NCI-H1105 (cell line): ENCODE measurements at regions not wholly inside any gene's neighbourhood (a gene's known extent, or its start where the extent isn't known, plus 50 kb on each side); places are given as distances from the start of the nearest gene placed in this dataset.
A peak's percentile ranks its signal among the peaks of the same experiment; 100 is the strongest.
"Not testable (repeated sequence)": the region's sequence is repeated elsewhere in the genome, so short reads cannot be mapped to it uniquely, and the experiment has no call there.

ENCODE experiments used
- DNase-seq: peaks from one replicate; lab custom pipeline; 2025; lab: John Stamatoyannopoulos, UW

DNA sequence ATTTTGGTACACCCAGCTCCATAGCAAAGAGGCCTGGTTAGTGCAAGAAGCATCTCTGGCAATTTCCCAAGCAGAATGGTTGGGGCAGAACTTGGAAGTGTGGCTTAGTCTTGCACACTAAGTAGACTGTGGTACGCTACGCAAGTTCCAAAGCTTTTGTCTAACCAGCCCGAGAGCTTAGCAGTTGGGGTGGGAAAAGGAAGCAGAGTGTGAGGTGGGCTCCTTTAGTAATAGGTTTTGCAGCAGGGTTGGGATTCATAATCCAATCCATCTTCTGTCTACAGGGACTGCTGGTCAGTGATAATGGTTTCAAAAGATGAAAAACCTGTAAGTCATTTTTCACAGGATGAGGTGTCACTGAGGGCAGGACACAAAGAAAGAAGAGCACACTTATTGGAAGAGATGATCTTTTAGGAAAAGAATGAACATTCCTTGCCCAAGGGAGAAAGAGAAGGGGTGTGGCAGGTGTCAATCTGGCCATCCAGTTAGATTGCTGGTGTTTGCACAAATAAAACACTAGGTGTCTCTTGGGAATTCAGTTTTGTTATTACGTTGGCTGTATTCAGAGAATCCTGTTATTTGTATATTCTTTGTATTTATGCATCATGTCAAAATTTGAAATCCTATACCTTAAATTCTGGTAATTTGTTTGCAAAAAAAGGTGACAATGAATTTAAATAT, 244.3 kb downstream of the GPAT3 start:
- DNase-seq, result no peak

- no peak for DNase-seq
Observed at GRCh38 chr4:83779103-83780052, 243.5 kb downstream of the GPAT3 start.

DNA sequence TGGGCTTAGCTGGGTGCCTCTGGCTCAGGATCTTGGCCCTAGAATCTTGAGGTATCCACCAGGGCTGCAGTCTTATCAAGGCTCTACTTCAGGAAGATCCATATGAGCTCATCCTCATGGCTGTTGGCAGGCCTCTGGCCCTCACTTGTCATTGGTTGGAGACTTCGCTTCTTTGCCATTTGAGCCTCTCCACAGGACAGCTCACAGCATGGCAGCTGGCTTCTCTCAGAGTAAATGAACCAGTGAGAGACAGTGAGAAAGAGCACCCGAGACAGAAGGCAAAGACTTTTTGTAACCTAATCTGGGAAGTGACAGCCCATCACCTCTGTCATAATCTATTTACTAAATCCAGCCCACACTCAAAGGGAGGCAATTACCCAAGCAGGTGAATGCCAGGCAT, 236.8 kb downstream of the GPAT3 start:
- DNase-seq, result no peak

GRCh38 chr4:83771113-83771705, 235.3 kb downstream of the GPAT3 start:
- DNase-seq, result peak; percentile 0

DNA sequence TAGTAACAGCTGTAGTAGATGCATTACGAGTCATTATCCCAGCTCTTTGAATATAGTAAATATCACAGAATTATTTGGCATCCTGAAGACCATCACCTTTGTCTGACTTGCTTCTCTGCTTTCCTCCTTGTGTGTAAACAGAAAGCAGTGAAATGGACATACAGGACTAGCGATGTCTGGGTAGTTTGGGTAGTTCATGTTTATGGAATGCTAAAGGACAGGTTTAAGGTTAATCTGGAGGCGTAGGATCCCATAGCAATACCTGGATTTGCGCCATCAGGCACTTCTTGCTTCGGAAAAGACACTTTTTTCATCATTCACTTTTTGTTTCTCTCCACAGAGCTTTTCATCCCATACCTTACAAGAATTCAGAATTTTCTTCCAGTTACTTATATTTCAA, 232.2 kb downstream of the GPAT3 start:
- no peak for DNase-seq

- DNase-seq, result no peak
Observed at GRCh38 chr4:83767067-83767466, 231.2 kb downstream of the GPAT3 start.

DNA sequence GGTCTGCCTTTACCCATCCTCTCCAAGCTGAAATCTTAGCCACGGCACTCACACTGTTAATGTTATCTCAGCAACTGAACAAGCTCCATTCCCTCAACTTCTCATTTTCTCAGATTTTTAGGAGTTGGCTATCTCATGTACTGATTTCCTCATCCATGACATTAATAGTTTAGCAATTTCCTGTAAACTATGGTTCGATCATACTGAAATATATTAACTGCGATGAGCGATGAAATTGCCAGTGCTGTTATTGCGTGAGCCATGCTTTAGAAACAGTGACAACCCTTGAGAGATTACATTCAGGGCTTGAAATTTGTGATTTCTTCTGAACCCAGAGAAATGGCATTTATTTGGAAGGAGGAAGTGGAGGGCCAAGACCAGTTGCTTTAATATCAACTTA, 223.7 kb downstream of the GPAT3 start:
- no peak for DNase-seq

DNA sequence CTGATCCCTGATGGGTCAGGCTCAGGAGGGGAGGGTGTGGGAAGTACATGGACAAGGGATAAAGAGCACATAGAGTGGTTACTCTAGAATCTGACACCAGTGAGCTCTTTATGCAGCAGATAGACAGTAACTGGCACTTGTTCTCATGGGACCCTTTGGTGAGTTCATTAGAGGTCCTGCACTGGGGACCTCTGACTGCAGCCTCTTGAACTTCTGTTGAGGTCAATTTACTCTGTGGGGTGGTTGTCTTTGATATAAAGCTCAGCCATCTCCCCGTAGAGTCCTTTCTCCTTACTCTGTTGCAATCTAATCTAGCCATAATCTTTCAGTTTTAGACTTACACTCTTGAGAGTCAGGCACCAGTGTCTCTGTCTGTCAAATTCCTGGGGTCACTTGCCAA, 222.4 kb downstream of the GPAT3 start:
- no peak for DNase-seq

DNA sequence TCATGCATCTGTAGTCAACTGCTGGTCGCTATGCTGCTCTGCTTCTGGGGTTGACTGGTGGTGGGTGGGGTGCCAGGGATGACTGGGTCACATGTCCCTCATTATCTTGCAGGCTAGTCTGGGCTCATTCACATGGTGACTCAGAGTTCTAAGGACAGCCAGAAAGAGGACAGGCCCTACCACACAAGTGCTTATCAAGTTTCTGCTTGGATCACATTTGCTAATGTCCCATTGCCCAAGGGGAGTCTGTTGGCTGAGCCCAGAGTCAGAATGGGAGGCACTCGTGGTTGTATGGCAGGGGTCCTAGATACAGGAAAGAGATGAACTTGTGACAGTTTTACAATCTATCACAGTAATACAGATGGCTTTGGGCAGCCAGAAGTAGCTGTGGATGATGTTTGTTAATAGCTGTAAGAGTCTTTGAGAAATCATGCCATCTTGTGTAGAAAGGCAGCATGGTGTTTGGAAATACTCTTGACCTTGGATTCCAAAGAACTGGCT, 221.3 kb downstream of the GPAT3 start:
- DNase-seq, result no peak

DNA sequence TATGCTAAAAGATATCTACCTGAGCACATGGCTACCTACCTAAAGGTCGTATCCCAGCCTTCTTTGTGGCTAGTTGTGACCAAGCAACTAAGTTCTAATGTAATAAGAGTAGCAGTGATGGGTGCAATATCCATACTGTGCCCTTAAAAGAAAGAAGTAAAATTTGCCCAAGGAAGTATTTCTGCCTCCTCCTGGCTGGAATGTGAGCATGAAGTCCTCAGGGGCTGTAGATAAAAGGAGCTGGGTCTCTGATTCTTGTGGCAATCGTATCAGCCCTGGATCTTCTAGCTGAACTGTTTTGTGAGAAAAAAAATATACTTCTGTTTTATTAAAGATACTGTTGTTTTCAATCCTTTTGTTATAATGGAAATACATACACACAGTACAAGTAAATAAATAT, 217.4 kb downstream of the GPAT3 start:
- no peak for DNase-seq

DNA sequence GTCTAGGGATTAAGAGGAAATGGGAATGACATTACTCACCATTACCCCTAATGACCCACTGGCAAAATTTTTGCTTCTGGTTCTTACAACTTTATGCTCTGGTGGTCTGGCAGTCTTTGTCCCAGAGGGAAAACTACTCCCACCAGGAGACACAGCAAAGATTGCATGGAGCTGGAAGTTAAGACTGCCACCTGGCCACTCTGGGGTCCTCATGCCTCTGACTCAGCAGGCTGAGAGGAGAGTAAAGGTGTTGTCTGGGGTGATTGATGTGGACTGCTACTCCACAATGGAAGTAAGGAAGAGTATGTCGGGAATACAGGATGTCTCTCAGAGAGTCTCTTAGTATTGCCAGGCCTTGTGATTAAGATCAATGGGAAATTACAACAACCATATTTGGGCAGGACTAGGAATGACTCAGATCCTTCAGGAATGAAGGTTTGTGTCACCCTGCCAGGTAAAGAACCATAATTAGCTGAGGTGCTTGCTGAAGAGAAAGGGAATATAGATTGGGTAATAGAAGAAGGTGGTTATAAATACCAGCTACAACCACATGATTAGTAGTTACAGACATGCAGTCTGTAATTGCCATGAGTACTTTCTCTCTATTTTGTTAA, 215.5 kb downstream of the GPAT3 start:
- no peak for DNase-seq

GRCh38 chr4:83748711-83749110, 212.8 kb downstream of the GPAT3 start:
- DNase-seq, result no peak

- no peak for DNase-seq
Observed at GRCh38 chr4:83738895-83739294, 203.0 kb downstream of the GPAT3 start.

DNA sequence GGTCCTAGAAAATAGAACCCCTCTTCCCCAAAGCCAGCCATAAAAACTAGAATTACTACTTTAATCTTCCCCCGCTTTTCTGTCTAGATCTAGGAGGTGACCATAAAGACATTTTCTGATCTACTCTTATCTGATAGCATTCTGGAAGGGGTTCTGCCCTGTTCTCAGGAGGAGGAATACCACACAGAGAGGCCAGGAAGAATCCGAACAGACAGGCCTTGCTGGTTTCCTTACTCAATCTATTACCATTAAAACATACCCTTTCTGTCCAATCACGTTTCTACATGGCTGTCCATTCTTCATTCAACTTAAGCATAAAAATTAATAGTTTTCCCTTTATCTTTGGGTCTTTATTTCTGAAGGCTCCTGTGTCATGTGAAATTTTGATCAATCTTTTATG, 198.7 kb downstream of the GPAT3 start:
- no peak for DNase-seq

GRCh38 chr4:83732114-83732635, 196.3 kb downstream of the GPAT3 start:
- no peak for DNase-seq

- DNase-seq, result no peak
Observed at GRCh38 chr4:83731609-83732008, 195.7 kb downstream of the GPAT3 start.

DNA sequence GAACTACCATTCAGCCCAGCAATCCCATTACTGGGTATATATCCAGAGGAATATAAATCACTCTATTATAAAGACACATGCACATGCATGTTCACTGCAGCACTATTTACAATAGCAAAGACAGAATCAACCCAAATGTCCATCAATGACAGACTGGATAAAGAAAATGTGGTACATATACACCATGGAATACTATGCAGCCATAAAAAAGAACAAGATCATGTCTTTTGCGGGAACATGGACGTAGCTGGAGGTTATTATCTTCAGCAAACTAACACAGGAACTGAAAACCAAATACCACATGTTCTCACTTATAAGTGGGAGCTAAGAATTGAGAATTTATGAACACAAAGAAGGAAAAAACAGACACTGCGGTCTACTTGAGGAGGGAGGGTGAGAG, 195.1 kb downstream of the GPAT3 start:
- not testable (repeated sequence) for DNase-seq

DNA sequence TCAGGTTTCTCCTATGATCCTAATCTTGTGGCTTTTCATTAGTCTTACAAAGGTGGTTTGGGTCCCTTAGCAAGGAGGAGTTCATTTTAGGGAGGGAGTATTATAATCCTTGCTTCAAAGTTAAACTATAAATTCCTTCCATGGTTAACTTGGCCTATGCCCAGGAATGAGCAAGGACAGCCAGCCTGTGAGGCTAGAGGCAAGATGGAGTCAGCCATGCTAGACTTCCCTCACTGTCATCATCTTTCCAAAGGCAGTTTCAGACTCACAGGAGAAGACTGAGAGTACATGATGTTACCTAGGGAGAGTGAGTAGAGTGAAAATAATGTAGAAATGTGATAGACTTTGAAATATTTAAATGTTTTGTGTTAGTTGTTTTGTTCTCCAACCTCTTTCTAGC, 192.3 kb downstream of the GPAT3 start:
- DNase-seq, result no peak

- no peak for DNase-seq
Observed at GRCh38 chr4:83725336-83726085, 189.6 kb downstream of the GPAT3 start.

DNA sequence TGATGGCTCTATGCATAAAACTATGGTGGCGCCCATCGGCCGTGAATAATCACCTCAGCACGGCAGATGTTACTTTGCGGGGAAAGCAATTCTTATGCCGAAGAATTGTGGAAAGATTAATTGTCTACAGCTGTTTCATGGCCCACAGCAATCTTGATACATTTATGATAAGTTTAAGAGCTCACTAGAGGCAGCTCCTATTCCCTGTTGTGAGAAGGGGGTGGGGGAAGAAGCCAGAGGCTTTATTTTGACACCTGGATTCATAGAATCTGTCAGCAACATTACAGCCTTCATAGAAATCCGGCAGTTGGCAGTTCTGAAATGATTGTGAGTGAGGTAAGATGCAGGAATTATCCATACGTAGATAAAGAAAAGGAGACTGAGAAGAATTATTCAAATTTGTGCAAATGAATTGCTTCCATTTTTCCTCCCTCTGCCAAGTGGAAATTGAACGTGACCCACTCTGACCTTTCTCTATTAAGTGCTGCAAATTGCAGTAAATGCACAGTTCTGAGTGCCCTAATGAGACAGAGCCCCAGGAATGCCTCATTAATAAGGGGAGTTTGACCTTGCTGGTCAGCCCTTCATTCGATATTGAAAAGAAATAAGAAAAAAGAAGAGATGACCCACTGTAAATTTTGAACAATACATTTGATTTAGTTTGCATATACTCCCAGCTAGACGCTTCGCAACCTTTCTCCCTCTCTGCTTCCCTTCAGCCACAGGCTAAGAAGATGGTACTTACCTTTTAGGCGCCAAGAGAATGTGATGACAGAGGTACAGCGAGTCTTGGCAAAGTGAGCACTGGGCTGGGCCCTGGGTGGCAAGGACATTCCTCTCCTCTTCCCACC, 188.8 kb downstream of the GPAT3 start:
- no peak for DNase-seq
